D341Med (cell line): ENCODE measurements at regions not wholly inside any gene's neighbourhood (a gene's known extent, or its start where the extent isn't known, plus 50 kb on each side); places are given as distances from the start of the nearest gene placed in this dataset.
"Not testable (repeated sequence)": the region's sequence is repeated elsewhere in the genome, so short reads cannot be mapped to it uniquely, and the experiment has no call there.

ENCODE experiments used
- DNase-seq: peaks from one replicate; pipeline ENCODE4 v3.0.0; 2012; ENCODE audit warnings: low spot score

DNA sequence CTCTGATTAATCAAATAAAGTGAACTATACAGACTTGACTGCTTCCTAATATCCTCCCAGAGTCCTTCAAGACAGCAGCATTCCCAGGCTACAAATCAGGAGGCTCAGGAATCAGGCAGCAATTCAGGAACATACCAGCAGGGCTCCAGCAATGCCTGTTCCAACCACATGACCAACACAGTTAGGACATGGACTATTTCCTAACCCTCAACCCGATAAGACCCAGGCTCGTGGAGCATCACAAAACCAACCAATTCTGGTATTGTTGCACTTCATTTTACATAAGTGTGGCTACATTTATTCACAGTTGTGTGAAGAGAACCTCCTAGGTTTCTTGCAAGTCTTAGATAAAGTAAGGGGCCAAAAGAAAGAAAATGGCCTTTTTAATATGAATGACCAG, 546.2 kb upstream of the ADGRL2 start:
- peak; percentile 17 for DNase-seq

- no peak for DNase-seq
Observed at GRCh38 chr1:81254068-81254467, 546.7 kb upstream of the ADGRL2 start.

DNA sequence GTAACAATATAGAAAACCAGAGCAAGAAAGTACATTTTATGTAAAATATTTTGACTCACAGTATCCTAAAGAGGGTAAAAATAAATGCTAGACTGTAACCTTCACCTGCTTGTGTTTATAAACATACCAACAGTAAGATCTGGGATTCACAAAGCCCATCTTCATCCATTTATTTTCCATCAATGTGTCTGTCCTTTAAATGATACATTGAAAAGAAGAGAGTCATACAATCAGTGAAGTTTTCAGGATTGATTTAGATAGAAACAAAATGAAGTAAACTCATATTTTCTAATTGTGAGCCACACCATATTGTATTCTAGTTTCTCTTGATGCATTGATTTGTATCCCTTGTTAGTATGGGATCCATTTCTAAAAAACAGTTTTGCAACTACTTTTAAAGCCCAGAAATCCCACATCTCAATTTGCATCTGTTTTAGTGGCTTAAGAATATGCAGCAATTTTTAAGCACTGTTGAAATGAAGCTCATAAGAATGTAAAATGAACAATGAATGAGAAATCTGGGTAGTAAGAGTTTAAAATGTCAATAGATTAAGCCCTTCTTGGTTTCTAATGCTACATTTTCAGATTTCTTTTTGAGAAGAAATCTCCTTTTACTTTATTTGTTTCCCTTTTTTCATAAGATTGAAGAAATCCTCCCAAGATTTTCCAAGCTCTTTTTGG, 548.1 kb upstream of the ADGRL2 start:
- no peak for DNase-seq

GRCh38 chr1:81250825-81251224, 549.9 kb upstream of the ADGRL2 start:
- not testable (repeated sequence) for DNase-seq

DNA sequence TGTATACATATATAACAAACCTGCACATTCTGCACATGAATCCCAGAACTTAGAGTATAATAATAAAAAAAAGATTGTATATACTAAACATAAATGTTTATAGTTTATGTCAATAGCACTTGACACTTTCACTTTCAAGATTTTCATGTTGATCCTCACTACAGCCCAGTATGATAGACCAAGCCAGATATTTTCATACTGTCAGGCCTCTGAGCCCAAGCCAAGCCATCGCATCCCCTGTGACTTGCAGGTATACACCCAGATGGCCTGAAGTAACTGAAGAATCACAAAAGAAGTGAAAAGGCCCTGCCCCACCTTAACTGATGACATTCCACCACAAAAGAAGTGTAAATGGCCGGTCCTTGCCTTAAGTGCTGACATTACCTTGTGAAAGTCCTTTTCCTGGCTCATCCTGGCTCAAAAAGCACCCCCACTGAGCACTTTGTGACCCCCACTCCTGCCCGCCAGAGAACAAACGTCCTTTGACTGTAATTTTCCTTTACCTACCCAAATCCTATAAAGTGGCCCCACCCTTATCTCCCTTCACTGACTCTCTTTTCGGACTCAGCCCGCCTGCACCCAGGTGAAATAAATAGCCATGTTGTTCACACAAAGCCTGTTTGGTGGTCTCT, 555.5 kb upstream of the ADGRL2 start:
- DNase-seq: not testable (repeated sequence)

DNA sequence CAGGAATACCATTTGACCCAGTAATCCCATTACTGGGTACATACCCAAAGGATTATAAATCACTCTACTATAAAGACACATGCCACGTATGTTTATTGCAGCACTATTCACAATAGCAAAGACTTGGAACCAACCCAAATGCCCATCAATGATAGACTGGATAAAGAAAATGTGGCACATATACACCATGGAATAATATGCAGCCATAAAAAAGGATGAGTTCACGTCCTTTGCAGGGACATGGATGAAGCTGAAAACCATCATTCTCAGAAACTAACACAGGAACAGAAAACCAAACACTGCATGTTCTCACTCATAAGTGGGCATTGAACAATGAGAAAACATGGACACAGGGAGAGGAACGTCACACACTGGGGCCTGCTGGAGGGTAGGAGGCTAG, 556.1 kb upstream of the ADGRL2 start:
- not testable (repeated sequence) for DNase-seq

- no peak for DNase-seq
Observed at GRCh38 chr1:81242103-81242502, 558.6 kb upstream of the ADGRL2 start.

DNA sequence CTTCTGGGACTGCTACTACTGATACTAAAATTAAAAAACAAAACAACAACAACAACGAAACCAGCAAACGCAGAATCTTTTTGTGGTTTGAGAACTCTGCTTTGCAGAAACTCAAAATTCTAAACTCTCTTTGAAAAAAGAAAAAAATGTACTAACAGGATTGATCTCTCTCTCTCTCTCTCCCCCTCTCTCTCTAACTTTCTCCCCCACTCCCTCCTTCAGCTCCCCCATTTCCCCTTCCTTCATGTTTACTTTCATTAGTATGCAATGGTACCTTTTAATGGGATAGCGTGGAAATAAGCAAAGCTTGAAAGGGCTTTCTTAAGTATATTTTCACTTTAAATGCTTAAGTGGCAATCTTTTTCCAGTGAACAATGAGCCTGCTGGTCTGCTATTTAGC, 562.6 kb upstream of the ADGRL2 start:
- no peak for DNase-seq

DNA sequence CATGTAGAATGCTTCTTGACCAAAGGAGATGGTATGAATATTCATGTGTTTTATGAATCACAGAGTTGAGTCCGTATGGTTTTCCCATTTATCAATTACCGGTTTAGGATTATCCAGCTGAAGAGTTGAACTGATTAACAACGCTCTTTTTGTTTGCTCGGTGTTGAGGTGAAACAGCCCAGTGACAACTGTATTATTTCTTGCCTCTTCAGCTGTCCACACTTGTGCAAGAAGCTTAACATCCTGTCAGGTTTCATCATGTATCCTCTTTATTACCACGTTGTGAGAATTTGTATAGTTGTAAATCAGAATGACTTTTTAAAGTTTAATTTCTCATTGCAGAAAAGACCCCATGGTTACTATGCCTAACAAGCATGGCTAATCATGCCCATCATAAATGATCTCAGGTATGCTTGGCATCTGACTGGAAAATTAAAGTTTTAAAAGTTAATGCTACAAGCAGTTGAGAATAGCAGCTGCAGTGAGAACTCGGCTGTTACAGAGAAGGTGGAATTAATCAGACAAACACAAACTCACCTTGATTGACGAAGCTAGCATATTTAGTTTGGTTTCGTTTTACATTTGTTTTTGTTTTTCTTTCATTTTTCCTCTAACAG, 563.2 kb upstream of the ADGRL2 start:
- no peak for DNase-seq

DNA sequence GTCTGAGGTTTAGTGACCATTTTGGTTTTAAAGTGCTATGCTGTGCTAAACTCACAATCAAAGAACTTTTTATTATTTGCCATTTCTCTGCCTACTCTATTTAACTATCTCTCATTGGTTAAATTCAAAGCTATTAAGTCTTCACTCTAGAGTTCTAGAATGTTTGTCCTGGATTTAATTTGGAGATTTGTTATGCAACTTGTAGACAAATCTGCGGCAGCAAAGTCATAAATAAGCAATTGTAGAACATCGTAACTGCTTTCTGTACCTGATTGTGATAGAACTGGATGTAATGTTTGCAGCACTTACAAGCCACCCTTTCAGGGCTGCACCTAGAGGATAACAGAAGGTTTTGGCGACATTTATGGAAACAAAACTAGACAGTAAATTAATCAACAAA, 566.5 kb upstream of the ADGRL2 start:
- DNase-seq: no peak

DNA sequence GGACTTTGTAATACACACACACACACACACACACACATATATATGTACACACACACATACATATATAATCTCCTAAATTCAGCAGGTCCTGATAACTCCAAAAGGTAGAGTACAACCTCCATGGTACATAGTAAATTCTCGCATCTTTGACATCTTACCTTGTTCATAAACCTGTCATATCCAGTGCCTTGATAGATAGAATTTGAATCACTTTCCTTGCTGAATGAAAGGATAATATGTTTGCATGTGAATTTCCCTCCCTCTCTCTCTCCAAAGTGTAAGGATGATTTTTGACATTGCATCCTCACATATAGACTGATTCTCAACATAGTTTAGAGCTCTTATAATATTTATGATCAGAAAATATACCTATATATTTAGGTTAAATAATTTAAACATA, 567.1 kb upstream of the ADGRL2 start:
- no peak for DNase-seq

GRCh38 chr1:81232420-81232819, 568.3 kb upstream of the ADGRL2 start:
- no peak for DNase-seq

- DNase-seq: no peak
Observed at GRCh38 chr1:81231729-81232038, 569.0 kb upstream of the ADGRL2 start.

GRCh38 chr1:81230983-81231728, 569.6 kb upstream of the ADGRL2 start:
- peak; percentile 15 for DNase-seq

DNA sequence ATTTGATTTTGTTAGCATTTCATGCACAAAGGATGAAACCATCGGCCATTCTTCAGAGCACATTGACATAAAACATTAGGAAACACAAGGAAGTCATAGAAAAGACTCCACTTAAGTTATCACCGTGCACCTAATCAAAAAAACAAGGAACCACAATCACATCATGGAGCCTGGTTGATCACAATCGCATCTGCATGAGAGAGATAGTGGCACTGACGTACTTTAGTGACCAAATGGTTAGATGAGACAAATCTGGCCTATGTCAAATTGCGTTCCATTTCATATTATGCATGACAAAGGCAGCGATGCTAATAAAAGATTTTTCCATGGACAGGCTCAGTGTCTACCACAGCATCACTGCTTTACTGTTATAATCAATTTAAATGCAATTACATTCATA, 571.8 kb upstream of the ADGRL2 start:
- no peak for DNase-seq

DNA sequence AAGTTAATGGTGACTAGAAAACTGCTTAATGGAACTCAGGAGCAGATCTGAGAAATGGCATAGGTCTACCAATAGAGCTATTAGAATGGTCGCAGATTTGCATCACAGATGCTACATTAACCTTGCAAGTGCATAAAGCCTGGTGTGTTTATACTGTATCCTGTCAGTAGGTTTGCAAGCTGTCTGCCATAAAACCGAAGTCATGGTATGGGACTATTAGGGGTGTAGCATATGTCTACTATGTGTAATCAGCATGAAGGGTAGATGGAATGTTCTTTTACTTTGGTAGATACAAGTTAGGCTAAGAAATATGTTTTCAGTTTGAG, 574.2 kb upstream of the ADGRL2 start:
- DNase-seq: no peak

- no peak for DNase-seq
Observed at GRCh38 chr1:81225789-81226602, 574.7 kb upstream of the ADGRL2 start.

GRCh38 chr1:81224222-81224621, 576.5 kb upstream of the ADGRL2 start:
- DNase-seq: no peak

GRCh38 chr1:81221564-81221963, 579.2 kb upstream of the ADGRL2 start:
- no peak for DNase-seq

GRCh38 chr1:81220614-81221071, 580.1 kb upstream of the ADGRL2 start:
- no peak for DNase-seq

DNA sequence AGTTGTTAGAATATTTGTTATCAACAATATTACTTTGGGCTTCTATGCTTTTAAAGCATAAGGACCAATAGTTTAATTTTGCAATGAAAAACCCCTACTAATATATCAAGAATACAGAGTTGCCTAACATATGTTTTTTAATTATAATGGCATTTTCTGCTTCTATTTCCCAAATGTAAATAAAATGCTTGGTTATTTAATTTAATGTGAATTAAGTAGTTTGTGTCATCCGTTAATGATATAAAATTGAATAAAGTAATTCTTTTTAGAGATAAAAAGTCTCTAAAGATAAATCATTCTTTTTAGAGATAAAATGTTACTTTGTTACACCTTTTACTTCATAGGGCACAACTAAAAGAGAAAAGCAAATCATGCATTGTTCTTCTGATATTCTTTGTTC, 583.7 kb upstream of the ADGRL2 start:
- no peak for DNase-seq

GRCh38 chr1:81213279-81213678, 587.5 kb upstream of the ADGRL2 start:
- no peak for DNase-seq
